IPS-18a (cell line): ENCODE measurements at regions not wholly inside any gene's neighbourhood (a gene's known extent, or its start where the extent isn't known, plus 50 kb on each side); places are given as distances from the start of the nearest gene placed in this dataset.

Experiments
- H3K27ac ChIP-seq: one replicate; pipeline ENCODE4 v1.5.1; 2013; ENCODE audit warnings: low read length
- H3K27me3 ChIP-seq: one replicate; pipeline ENCODE4 v1.6.1; 2013; ENCODE audit warnings: mild to moderate bottlenecking, low read length; ENCODE audit not compliant: control insufficient read depth, insufficient read depth
- H3K36me3 ChIP-seq: one replicate; pipeline ENCODE4 v1.6.1; 2013; ENCODE audit warnings: low read depth, low read length; ENCODE audit not compliant: control insufficient read depth
- H3K4me1 ChIP-seq: one replicate; pipeline ENCODE4 v1.6.1; 2013; ENCODE audit warnings: low read depth, low read length; ENCODE audit not compliant: control insufficient read depth
- H3K4me3 ChIP-seq: one replicate; pipeline ENCODE4 v1.5.1; 2013; ENCODE audit warnings: low read length
- H3K9ac ChIP-seq: one replicate; pipeline ENCODE4 v1.6.1; 2013; ENCODE audit warnings: mild to moderate bottlenecking, low read length, moderate library complexity
- H3K9me3 ChIP-seq: one replicate; pipeline ENCODE4 v1.6.1; 2013; ENCODE audit warnings: low read depth, low read length; ENCODE audit not compliant: control insufficient read depth

DNA sequence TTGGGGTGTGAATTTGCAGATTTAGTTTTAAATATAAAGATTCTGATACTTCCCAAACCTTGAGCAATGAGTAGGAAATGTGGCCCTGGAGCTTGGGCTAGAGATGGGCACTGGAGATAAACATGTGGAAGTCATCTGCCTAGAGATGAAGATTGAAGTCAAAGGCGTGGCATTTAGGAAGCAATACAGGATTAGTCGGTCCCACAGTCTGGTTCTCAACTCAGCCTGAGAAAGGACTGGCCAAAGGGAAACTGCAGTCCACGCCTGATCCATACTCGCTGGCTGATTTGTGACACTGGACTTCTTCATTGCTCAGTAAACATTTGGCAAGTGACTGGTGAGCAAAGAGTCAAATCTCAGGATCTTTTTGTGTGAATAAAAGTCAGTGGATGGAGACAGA lies 268.2 kb upstream of the ATP2B1 start:
- Histone ChIP-seq H3K4me3 (no peak overlapping the region), H3K4me1 (no peaks in the 10 kb centered on the region), H3K9ac (no peak overlapping the region), H3K27me3 (no peaks in the 10 kb centered on the region), H3K36me3 (no peaks in the 10 kb centered on the region), H3K27ac (no peak overlapping the region), H3K9me3 (no peaks in the 10 kb centered on the region)

- Histone ChIP-seq H3K36me3 (no peaks in the 10 kb centered on the region), H3K27me3 (no peaks in the 10 kb centered on the region), H3K4me3 (no peak overlapping the region), H3K4me1 (no peaks in the 10 kb centered on the region), H3K9me3 (no peaks in the 10 kb centered on the region), H3K9ac (no peak overlapping the region), H3K27ac (no peak overlapping the region)
Observed at GRCh38 chr12:89975574-89975973, 266.9 kb upstream of the ATP2B1 start.

GRCh38 chr12:89971880-89972279 lies 263.2 kb upstream of the ATP2B1 start:
- Histone ChIP-seq H3K9me3 (no peaks in the 10 kb centered on the region), H3K27ac (no peak overlapping the region), H3K4me1 (peaks cover under 1% of the 10 kb centered on the region), H3K36me3 (no peaks in the 10 kb centered on the region), H3K9ac (no peak overlapping the region), H3K4me3 (no peak overlapping the region), H3K27me3 (no peaks in the 10 kb centered on the region)

GRCh38 chr12:89970722-89971121 lies 262.1 kb upstream of the ATP2B1 start:
- Histone ChIP-seq H3K9ac (no peak overlapping the region), H3K27me3 (no peaks in the 10 kb centered on the region), H3K27ac (no peak overlapping the region), H3K36me3 (no peaks in the 10 kb centered on the region), H3K9me3 (no peaks in the 10 kb centered on the region), H3K4me3 (no peak overlapping the region), H3K4me1 (peaks cover 13% of the 10 kb centered on the region)

DNA sequence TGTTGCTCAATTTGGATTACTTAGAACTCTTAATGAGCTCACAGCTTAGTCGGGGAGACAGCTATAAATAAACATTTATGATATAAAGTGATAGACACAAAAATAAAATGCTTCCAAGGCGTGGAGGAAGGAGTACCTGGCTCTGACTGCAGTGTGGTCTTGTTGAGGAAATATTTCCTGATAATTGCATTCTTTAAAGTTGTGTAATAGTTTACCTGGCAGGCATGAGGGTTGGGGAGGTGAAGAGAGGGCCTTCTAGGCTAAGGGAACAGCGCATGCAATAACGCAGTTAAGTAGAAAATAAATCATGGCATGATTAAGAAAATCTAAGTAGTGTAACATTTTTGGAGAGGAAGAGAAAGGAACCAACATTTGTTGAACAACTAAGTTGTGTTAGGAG lies 260.5 kb upstream of the ATP2B1 start:
- Histone ChIP-seq H3K36me3 (no peaks in the 10 kb centered on the region), H3K27me3 (no peaks in the 10 kb centered on the region), H3K9me3 (no peaks in the 10 kb centered on the region), H3K4me3 (no peak overlapping the region), H3K27ac (no peak overlapping the region), H3K9ac (no peak overlapping the region), H3K4me1 (peaks cover 15% of the 10 kb centered on the region)

DNA sequence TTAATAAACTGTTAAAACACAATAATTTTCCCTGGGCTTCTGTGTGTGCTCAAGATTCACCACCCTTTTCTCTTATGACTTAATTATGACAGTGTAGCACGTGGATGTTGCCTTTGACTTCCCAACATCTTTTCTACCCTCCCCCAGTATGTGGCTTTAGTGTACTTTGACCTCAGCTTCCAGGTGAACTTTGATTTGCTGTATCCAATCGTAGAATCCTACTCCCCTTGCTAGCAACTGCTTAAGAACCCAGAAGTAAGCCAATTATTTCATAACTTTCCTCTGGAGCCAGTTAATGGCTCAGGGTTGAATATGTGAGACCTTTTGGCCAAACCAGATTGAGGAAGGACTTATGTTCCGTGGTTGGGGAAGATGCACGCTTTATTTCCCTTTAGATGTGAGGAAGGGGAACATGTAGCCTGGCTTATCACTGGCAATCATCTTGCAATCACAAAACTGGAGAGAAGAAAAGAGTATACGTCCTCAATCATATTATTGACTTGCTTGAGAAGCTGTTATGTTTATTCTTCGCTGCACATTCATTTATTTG lies 259.6 kb upstream of the ATP2B1 start:
- H3K27ac ChIP-seq, result no peak overlapping the region
- peaks cover 15% of the 10 kb centered on the region for H3K4me1 ChIP-seq
- no peaks in the 10 kb centered on the region for H3K27me3 ChIP-seq
- H3K4me3 ChIP-seq, result no peak overlapping the region
- no peak overlapping the region for H3K9ac ChIP-seq
- H3K36me3 ChIP-seq, result no peaks in the 10 kb centered on the region
- H3K9me3 ChIP-seq, result no peaks in the 10 kb centered on the region

GRCh38 chr12:89966495-89967240 lies 258.0 kb upstream of the ATP2B1 start:
- Histone ChIP-seq H3K4me3 (no peak overlapping the region), H3K9me3 (no peaks in the 10 kb centered on the region), H3K27ac (no peak overlapping the region), H3K27me3 (no peaks in the 10 kb centered on the region), H3K4me1 (peaks cover 15% of the 10 kb centered on the region), H3K36me3 (no peaks in the 10 kb centered on the region), H3K9ac (no peak overlapping the region)

- Histone ChIP-seq H3K9me3 (no peaks in the 10 kb centered on the region), H3K36me3 (no peaks in the 10 kb centered on the region), H3K4me3 (no peak overlapping the region), H3K27me3 (no peaks in the 10 kb centered on the region), H3K9ac (no peak overlapping the region), H3K4me1 (peaks cover 15% of the 10 kb centered on the region), H3K27ac (no peak overlapping the region)
Observed at GRCh38 chr12:89965993-89966392, 257.4 kb upstream of the ATP2B1 start.

DNA sequence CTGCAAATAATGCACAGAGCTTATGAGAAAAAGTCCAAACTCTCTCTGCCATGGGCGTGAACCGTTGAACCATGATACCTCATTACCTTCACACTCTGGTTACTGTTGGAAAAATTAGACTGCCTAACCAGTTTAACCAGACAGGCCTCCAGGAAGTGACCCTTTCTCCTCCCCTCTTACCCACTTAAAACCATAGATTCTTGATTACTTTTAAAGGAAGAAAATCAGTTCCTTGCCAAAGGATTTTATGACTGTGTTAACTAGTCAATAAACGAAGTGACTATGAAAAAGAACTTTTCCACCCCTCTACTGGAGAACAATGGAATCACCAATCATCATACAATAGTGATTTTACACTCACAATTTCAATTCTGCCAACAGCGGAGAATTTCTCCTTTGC lies 254.0 kb upstream of the ATP2B1 start:
- Histone ChIP-seq H3K4me3 (no peak overlapping the region), H3K4me1 (peaks cover 15% of the 10 kb centered on the region), H3K27me3 (no peaks in the 10 kb centered on the region), H3K36me3 (no peaks in the 10 kb centered on the region), H3K9me3 (no peaks in the 10 kb centered on the region), H3K27ac (no peak overlapping the region), H3K9ac (no peak overlapping the region)

DNA sequence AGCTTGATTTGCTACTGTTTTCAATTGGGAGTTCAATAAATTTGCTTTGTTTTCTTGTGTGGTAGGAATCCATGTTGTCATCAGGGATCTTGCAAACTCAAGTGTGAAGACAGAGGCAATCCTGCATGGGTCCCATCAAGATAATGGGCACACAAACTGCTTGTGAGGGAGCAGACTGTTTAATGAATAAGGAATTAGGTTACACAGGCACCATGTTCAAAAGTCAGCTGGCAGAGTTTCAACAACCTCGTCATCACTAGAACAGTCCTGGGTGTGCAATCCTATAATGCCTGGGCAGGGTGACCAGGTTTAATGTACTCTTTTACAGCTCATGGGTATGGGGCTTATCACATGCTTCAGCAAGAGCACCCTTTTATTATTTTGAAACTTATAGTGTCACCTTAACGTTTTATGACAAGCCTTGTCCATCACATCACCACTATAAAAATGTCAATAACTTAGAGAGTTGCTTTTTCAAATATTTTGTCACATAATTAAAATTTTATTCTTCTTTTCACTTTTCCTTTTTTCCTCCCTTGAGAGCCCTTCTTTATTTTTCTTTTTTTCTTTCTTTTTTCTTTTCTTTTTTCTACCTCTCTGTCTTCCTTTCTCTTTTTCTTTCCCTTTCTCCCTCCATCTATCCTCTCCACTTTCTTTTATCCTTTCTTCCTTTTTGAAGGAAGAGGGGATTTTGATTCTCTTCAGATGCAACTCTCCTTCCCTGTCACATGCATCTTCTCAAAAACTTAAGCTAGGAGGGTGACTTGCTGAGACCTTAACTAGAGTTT lies 252.2 kb upstream of the ATP2B1 start:
- H3K4me1 ChIP-seq, result peaks cover 3% of the 10 kb centered on the region
- H3K9ac ChIP-seq, result no peak overlapping the region
- H3K27me3 ChIP-seq, result no peaks in the 10 kb centered on the region
- no peak overlapping the region for H3K27ac ChIP-seq
- no peak overlapping the region for H3K4me3 ChIP-seq
- H3K36me3 ChIP-seq, result no peaks in the 10 kb centered on the region
- H3K9me3 ChIP-seq, result no peaks in the 10 kb centered on the region

DNA sequence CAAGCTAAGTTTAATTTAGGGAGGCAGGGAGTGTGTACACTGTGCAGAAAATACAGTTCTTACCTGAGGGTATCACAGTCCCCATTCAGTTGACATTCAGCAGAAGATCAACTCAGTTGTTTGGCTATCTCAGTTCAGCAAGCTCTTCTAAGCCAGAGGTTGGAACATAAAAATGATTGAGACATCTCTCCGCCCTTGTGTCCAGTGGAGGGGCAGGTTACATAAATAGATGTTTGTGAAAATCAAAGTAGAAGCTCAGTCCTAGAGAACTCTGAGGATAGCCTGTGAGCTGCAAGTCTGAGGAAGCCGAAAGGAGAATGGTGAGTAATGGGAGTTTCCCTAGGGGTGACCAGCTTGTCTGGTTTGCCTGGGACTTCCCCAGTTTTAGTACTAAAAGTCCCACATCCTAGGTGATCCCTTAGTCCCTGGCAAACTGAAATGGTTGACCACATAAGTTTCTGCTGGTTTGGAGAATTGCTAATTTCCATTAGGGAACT lies 251.4 kb upstream of the ATP2B1 start:
- no peak overlapping the region for H3K4me3 ChIP-seq
- no peak overlapping the region for H3K27ac ChIP-seq
- H3K9ac ChIP-seq, result no peak overlapping the region
- no peaks in the 10 kb centered on the region for H3K4me1 ChIP-seq
- H3K27me3 ChIP-seq, result no peaks in the 10 kb centered on the region
- no peaks in the 10 kb centered on the region for H3K9me3 ChIP-seq
- no peaks in the 10 kb centered on the region for H3K36me3 ChIP-seq
